Astrocyte (in vitro differentiated cells and primary cell): ENCODE measurements at regions not wholly inside any gene's neighbourhood (a gene's known extent, or its start where the extent isn't known, plus 50 kb on each side); places are given as distances from the start of the nearest gene placed in this dataset.

ENCODE experiments used
- EZH2 ChIP-seq: IDR thresholded peaks from 2 replicates; pipeline ENCODE4 v1.6.1; 2012; ENCODE audit warnings: mild to moderate bottlenecking, low read length, inconsistent platforms; ENCODE audit not compliant: insufficient read depth
- TF ChIP-seq, protein P1 (sequence below): IDR thresholded peaks from 2 replicates; pipeline ENCODE4 v1.5.1; 2011; ENCODE audit warnings: low read depth, mild to moderate bottlenecking, inconsistent platforms, low read length, moderate library complexity; ENCODE audit not compliant: insufficient read depth

DNA sequence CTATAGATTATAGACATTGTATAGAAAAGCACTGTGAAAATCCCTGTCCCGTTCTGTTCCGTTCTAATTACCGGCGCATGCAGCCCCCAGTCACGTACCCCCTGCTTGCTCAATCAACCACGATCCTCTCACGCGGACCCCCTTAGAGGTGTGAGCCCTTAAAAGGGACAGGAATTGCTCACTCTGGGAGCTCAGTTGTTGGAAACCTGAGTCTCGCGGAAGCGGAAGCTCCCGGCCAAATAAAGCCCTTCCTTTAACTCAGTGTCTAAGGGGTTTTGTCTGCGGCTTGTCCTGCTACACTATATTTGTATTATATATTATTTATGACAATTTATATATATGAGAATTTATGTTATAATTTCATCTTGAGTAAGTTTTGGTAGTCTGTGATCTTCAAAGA lies 213.6 kb upstream of the AMIGO2 start:
- TF ChIP-seq, protein P1, sequence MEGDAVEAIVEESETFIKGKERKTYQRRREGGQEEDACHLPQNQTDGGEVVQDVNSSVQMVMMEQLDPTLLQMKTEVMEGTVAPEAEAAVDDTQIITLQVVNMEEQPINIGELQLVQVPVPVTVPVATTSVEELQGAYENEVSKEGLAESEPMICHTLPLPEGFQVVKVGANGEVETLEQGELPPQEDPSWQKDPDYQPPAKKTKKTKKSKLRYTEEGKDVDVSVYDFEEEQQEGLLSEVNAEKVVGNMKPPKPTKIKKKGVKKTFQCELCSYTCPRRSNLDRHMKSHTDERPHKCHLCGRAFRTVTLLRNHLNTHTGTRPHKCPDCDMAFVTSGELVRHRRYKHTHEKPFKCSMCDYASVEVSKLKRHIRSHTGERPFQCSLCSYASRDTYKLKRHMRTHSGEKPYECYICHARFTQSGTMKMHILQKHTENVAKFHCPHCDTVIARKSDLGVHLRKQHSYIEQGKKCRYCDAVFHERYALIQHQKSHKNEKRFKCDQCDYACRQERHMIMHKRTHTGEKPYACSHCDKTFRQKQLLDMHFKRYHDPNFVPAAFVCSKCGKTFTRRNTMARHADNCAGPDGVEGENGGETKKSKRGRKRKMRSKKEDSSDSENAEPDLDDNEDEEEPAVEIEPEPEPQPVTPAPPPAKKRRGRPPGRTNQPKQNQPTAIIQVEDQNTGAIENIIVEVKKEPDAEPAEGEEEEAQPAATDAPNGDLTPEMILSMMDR = no peak
- no peak for TF ChIP-seq EZH2
